ENCODE measurements at regions not wholly inside any gene's neighbourhood (a gene's known extent, or its start where the extent isn't known, plus 50 kb on each side); places are given as distances from the start of the nearest gene placed in this dataset.

GRCh38 chr13:85255978-85256377 lies 543.2 kb downstream of the SLITRK6 start:
- peaks cover 8% of the 10 kb centered on the region for H3K36me3 Mint-ChIP-seq
- ChIA-PET CTCF (no interaction called here), POLR2A (no interaction called here)
- no peak overlapping the region for H3K27ac Mint-ChIP-seq
- DNase-seq (ENCODE audit: low spot score) (no peak), ATAC-seq (no peak)
- peaks cover 9% of the 10 kb centered on the region for H3K9me3 Mint-ChIP-seq
- H3K27me3 Mint-ChIP-seq (ENCODE audit: low read depth) = no peaks in the 10 kb centered on the region
- H3K4me1 Mint-ChIP-seq = peaks cover 4% of the 10 kb centered on the region; the same call in 1 of the 2 replicates
- TF ChIP-seq MXD4 (CRISPR knock-in tag; IDR thresholded peaks at IDR 0.05; ENCODE audit: borderline replicate concordance) (no peak), ZNF423 (CRISPR knock-in tag; IDR thresholded peaks at IDR 0.05) (no peak), PREB (CRISPR knock-in tag; IDR thresholded peaks at IDR 0.05; ENCODE audit: borderline replicate concordance) (no peak), MLX (CRISPR knock-in tag; IDR thresholded peaks at IDR 0.05) (no peak), FOXJ3 (CRISPR knock-in tag; IDR thresholded peaks at IDR 0.05; ENCODE audit: borderline replicate concordance) (no peak), RORB (CRISPR knock-in tag; IDR thresholded peaks at IDR 0.05) (no peak), FOXK1 (CRISPR knock-in tag; IDR thresholded peaks at IDR 0.05) (no peak), TEAD4 (CRISPR knock-in tag; IDR thresholded peaks at IDR 0.05) (no peak), CBFB (CRISPR knock-in tag; IDR thresholded peaks at IDR 0.05; ENCODE audit: low read depth) (no peak), SOX15 (CRISPR knock-in tag; IDR thresholded peaks at IDR 0.05) (no peak), MAX (CRISPR knock-in tag; IDR thresholded peaks at IDR 0.05) (no peak)
- TF ChIP-seq, protein P1, sequence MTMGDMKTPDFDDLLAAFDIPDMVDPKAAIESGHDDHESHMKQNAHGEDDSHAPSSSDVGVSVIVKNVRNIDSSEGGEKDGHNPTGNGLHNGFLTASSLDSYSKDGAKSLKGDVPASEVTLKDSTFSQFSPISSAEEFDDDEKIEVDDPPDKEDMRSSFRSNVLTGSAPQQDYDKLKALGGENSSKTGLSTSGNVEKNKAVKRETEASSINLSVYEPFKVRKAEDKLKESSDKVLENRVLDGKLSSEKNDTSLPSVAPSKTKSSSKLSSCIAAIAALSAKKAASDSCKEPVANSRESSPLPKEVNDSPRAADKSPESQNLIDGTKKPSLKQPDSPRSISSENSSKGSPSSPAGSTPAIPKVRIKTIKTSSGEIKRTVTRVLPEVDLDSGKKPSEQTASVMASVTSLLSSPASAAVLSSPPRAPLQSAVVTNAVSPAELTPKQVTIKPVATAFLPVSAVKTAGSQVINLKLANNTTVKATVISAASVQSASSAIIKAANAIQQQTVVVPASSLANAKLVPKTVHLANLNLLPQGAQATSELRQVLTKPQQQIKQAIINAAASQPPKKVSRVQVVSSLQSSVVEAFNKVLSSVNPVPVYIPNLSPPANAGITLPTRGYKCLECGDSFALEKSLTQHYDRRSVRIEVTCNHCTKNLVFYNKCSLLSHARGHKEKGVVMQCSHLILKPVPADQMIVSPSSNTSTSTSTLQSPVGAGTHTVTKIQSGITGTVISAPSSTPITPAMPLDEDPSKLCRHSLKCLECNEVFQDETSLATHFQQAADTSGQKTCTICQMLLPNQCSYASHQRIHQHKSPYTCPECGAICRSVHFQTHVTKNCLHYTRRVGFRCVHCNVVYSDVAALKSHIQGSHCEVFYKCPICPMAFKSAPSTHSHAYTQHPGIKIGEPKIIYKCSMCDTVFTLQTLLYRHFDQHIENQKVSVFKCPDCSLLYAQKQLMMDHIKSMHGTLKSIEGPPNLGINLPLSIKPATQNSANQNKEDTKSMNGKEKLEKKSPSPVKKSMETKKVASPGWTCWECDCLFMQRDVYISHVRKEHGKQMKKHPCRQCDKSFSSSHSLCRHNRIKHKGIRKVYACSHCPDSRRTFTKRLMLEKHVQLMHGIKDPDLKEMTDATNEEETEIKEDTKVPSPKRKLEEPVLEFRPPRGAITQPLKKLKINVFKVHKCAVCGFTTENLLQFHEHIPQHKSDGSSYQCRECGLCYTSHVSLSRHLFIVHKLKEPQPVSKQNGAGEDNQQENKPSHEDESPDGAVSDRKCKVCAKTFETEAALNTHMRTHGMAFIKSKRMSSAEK (CRISPR knock-in tag; IDR thresholded peaks at IDR 0.05; ENCODE audit: borderline replicate concordance) = no peak
- TF ChIP-seq, protein P2, sequence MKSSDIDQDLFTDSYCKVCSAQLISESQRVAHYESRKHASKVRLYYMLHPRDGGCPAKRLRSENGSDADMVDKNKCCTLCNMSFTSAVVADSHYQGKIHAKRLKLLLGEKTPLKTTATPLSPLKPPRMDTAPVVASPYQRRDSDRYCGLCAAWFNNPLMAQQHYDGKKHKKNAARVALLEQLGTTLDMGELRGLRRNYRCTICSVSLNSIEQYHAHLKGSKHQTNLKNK (CRISPR knock-in tag; IDR thresholded peaks at IDR 0.05) = no peak
- no peak overlapping the region for H3K4me3 Mint-ChIP-seq

DNA sequence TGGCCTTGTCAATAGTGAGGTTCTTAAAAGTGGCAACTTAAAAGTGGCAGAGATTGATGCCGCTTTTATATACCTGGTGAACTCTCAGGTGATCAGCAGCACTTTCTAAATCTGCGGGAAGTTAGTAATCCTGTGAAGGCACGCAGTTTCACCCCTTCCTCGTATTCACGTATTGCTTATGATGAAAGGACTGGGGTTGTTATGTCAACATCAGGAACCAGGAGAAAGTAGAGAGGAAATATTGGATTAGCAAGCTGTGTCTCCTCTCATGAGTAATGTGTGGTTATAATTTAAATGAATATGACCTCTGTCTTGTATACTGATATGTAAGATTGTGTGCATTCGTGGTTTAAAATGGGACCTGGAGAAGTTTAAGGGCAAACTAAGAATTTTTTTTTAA lies 544.6 kb downstream of the SLITRK6 start:
- Mint-ChIP-seq H3K4me1 (no peaks in the 10 kb centered on the region), H3K27me3 (ENCODE audit: low read depth) (no peaks in the 10 kb centered on the region), H3K4me3 (no peak overlapping the region), H3K9me3 (peaks cover 9% of the 10 kb centered on the region), H3K27ac (no peak overlapping the region), H3K36me3 (peaks cover 8% of the 10 kb centered on the region)
- DNase-seq (ENCODE audit: low spot score) (no peak), ATAC-seq (no peak)
- ChIA-PET CTCF (no interaction called here), POLR2A (no interaction called here)
- TF ChIP-seq, protein P1 (CRISPR knock-in tag; IDR thresholded peaks at IDR 0.05; ENCODE audit: borderline replicate concordance) = no peak
- TF ChIP-seq SP1 (CRISPR knock-in tag; conservative IDR thresholded peaks at IDR 0.05) = no peak
